Immature natural killer cell (primary cell): ENCODE measurements at regions not wholly inside any gene's neighbourhood (a gene's known extent, or its start where the extent isn't known, plus 50 kb on each side); places are given as distances from the start of the nearest gene placed in this dataset.
"Not testable (repeated sequence)": the region's sequence is repeated elsewhere in the genome, so short reads cannot be mapped to it uniquely, and the experiment has no call there.

Source experiments
- DNase-seq, 3 donors: peaks; one replicate each; pipeline ENCODE4 v3.0.0; 2022; ENCODE audit warnings: mixed read lengths in 1 of 3
- H3K27ac Mint-ChIP-seq, 6 donors: one replicate each; pipeline ENCODE4 v1.8.0; 2020; ENCODE audit warnings: mixed read lengths in 6 of 6, mild to moderate bottlenecking in 5 of 6, inconsistent platforms in 4 of 6, moderate library complexity in 3 of 6
- H3K27me3 Mint-ChIP-seq, 3 donors: one replicate each; pipeline ENCODE4 v1.8.0; 2020 to 2021; ENCODE audit warnings: low read depth in 3 of 3, mild to moderate bottlenecking in 3 of 3, mixed read lengths in 3 of 3, moderate library complexity in 3 of 3, inconsistent platforms in 1 of 3
- H3K36me3 Mint-ChIP-seq, 3 donors: one replicate each; pipeline ENCODE4 v1.8.0; 2020; ENCODE audit warnings: mixed read lengths in 3 of 3, inconsistent platforms in 2 of 3, mild to moderate bottlenecking in 2 of 3
- H3K4me1 Mint-ChIP-seq, 2 donors: one replicate each; pipeline ENCODE4 v1.8.0; 2020; ENCODE audit warnings: inconsistent platforms in 2 of 2, mild to moderate bottlenecking in 2 of 2, mixed read lengths in 2 of 2, moderate library complexity in 1 of 2
- H3K4me3 Mint-ChIP-seq, 5 donors: one replicate each; pipeline ENCODE4 v1.8.0; 2020; ENCODE audit warnings: mild to moderate bottlenecking in 5 of 5, mixed read lengths in 5 of 5, inconsistent platforms in 3 of 5, moderate library complexity in 3 of 5
- H3K9me3 Mint-ChIP-seq, 6 donors: one replicate each; pipeline ENCODE4 v1.8.0; 2020; ENCODE audit warnings: mild to moderate bottlenecking in 6 of 6, mixed read lengths in 6 of 6, inconsistent platforms in 4 of 6, moderate library complexity in 3 of 6

- no peaks in the 10 kb centered on the region for H3K27me3 Mint-ChIP-seq
- H3K4me1 Mint-ChIP-seq: no peaks in the 10 kb centered on the region
- no peak overlapping the region for H3K27ac Mint-ChIP-seq
- H3K36me3 Mint-ChIP-seq: no peaks in the 10 kb centered on the region
- H3K9me3 Mint-ChIP-seq: no peaks in the 10 kb centered on the region
- H3K4me3 Mint-ChIP-seq: no peak overlapping the region
- DNase-seq: no peak
Observed at GRCh38 chr14:38039496-38039895, 168.2 kb upstream of the SSTR1 start.

GRCh38 chr14:38040411-38040810 is 167.3 kb upstream of the SSTR1 start:
- Mint-ChIP-seq H3K27ac (no peak overlapping the region), H3K4me3 (no peak overlapping the region), H3K36me3 (no peaks in the 10 kb centered on the region), H3K4me1 (no peaks in the 10 kb centered on the region), H3K9me3 (no peaks in the 10 kb centered on the region), H3K27me3 (no peaks in the 10 kb centered on the region)
- no peak for DNase-seq

GRCh38 chr14:38042322-38042721 is 165.4 kb upstream of the SSTR1 start:
- Mint-ChIP-seq H3K36me3 (no peaks in the 10 kb centered on the region), H3K27ac (no peak overlapping the region), H3K4me1 (no peaks in the 10 kb centered on the region), H3K9me3 (no peaks in the 10 kb centered on the region), H3K4me3 (no peak overlapping the region), H3K27me3 (peaks cover 0 to 2% (median 0%) of the 10 kb centered on the region in 3 donors)
- DNase-seq: no peak

- Mint-ChIP-seq H3K4me1 (no peaks in the 10 kb centered on the region), H3K4me3 (no peak overlapping the region), H3K36me3 (peaks cover 4 to 5% (median 5%) of the 10 kb centered on the region in 3 donors), H3K27me3 (peaks cover 0 to 5% (median 2%) of the 10 kb centered on the region in 3 donors), H3K9me3 (peaks cover 1 to 14% (median 7%) of the 10 kb centered on the region in 6 donors), H3K27ac (no peak overlapping the region)
- DNase-seq: no peak
Observed at GRCh38 chr14:38044710-38045109, 163.0 kb upstream of the SSTR1 start.

- DNase-seq: no peak
- H3K27me3 Mint-ChIP-seq: peaks cover 0 to 5% (median 2%) of the 10 kb centered on the region in 3 donors
- peaks cover 4 to 8% (median 5%) of the 10 kb centered on the region in 3 donors for H3K36me3 Mint-ChIP-seq
- no peaks in the 10 kb centered on the region for H3K4me1 Mint-ChIP-seq
- no peak overlapping the region for H3K4me3 Mint-ChIP-seq
- H3K9me3 Mint-ChIP-seq: peaks cover 1 to 14% (median 7%) of the 10 kb centered on the region in 6 donors
- no peak overlapping the region for H3K27ac Mint-ChIP-seq
Observed at GRCh38 chr14:38045461-38045860, 162.2 kb upstream of the SSTR1 start.

- Mint-ChIP-seq H3K27me3 (peaks cover 0 to 5% (median 2%) of the 10 kb centered on the region in 3 donors), H3K4me1 (no peaks in the 10 kb centered on the region), H3K9me3 (peaks cover 1 to 14% (median 7%) of the 10 kb centered on the region in 6 donors), H3K4me3 (no peak overlapping the region), H3K27ac (no peak overlapping the region), H3K36me3 (peaks cover 4 to 9% (median 5%) of the 10 kb centered on the region in 3 donors)
- no peak for DNase-seq
Observed at GRCh38 chr14:38046160-38046559, 161.5 kb upstream of the SSTR1 start.

GRCh38 chr14:38047195-38047902 is 160.4 kb upstream of the SSTR1 start:
- DNase-seq: no peak
- Mint-ChIP-seq H3K4me3 (no peak overlapping the region), H3K27me3 (peaks cover 0 to 11% (median 2%) of the 10 kb centered on the region in 3 donors), H3K36me3 (peaks cover 4 to 9% (median 5%) of the 10 kb centered on the region in 3 donors), H3K4me1 (no peaks in the 10 kb centered on the region), H3K9me3 (peaks cover 1 to 14% (median 7%) of the 10 kb centered on the region in 6 donors), H3K27ac (no peak overlapping the region)

- no peak overlapping the region for H3K4me3 Mint-ChIP-seq
- H3K27me3 Mint-ChIP-seq: peaks cover 2 to 7% (median 3%) of the 10 kb centered on the region in 3 donors
- H3K27ac Mint-ChIP-seq: peak overlapping the region in 1 of 6 donors; percentile 31
- peaks cover under 1 to 5% (median 5%) of the 10 kb centered on the region in 3 donors for H3K36me3 Mint-ChIP-seq
- peaks cover 0 to 7% (median 2%) of the 10 kb centered on the region in 6 donors for H3K9me3 Mint-ChIP-seq
- no peaks in the 10 kb centered on the region for H3K4me1 Mint-ChIP-seq
- no peak for DNase-seq
Observed at GRCh38 chr14:38053666-38054065, 154.0 kb upstream of the SSTR1 start.

GRCh38 chr14:38056270-38056669 is 151.4 kb upstream of the SSTR1 start:
- H3K9me3 Mint-ChIP-seq: peaks cover 0 to 11% (median 0%) of the 10 kb centered on the region in 6 donors
- peak overlapping the region in 2 of 6 donors; percentile 35 to 56 for H3K27ac Mint-ChIP-seq
- H3K4me1 Mint-ChIP-seq: no peaks in the 10 kb centered on the region
- peak; percentile 30 to 55 (median 36) for DNase-seq
- H3K4me3 Mint-ChIP-seq: no peak overlapping the region
- H3K27me3 Mint-ChIP-seq: peaks cover 2 to 6% (median 3%) of the 10 kb centered on the region in 3 donors
- peaks cover 0 to 3% (median 0%) of the 10 kb centered on the region in 3 donors for H3K36me3 Mint-ChIP-seq

GRCh38 chr14:38062223-38062622 is 145.5 kb upstream of the SSTR1 start:
- Mint-ChIP-seq H3K9me3 (peaks cover 5 to 22% (median 15%) of the 10 kb centered on the region in 6 donors), H3K4me1 (peaks cover 21% of the 10 kb centered on the region in 2 donors), H3K27ac (peak overlapping the region in 2 of 6 donors; percentile 78 to 83)
- DNase-seq, H3K36me3 Mint-ChIP-seq, H3K27me3 Mint-ChIP-seq, H3K4me3 Mint-ChIP-seq: not testable (repeated sequence)

GRCh38 chr14:38063711-38064320 is 143.9 kb upstream of the SSTR1 start:
- Mint-ChIP-seq H3K27me3 (no peaks in the 10 kb centered on the region), H3K4me3 (no peak overlapping the region), H3K27ac (peak overlapping the region; percentile 11 to 95 (median 49)), H3K4me1 (peaks cover 21% of the 10 kb centered on the region in 2 donors), H3K9me3 (peaks cover 5 to 22% (median 15%) of the 10 kb centered on the region in 6 donors), H3K36me3 (peaks cover 7 to 9% (median 7%) of the 10 kb centered on the region in 3 donors)
- no peak for DNase-seq

GRCh38 chr14:38065106-38065762 is 142.5 kb upstream of the SSTR1 start:
- Mint-ChIP-seq H3K27ac (peak overlapping the region; percentile 79 to 97 (median 94)), H3K4me3 (peak overlapping the region; percentile 65 to 80 (median 76)), H3K27me3 (peaks cover 0 to 2% (median 0%) of the 10 kb centered on the region in 3 donors), H3K9me3 (peaks cover 5 to 18% (median 13%) of the 10 kb centered on the region in 6 donors), H3K36me3 (peaks cover 6 to 7% (median 7%) of the 10 kb centered on the region in 3 donors), H3K4me1 (peaks cover 29 to 30% of the 10 kb centered on the region in 2 donors)
- peak; percentile 73 to 81 (median 78) for DNase-seq

GRCh38 chr14:38070061-38070588 is 137.6 kb upstream of the SSTR1 start:
- peak overlapping the region in 3 of 5 donors; percentile 9 to 48 (median 41) for H3K4me3 Mint-ChIP-seq
- H3K27ac Mint-ChIP-seq: peak overlapping the region in 5 of 6 donors; percentile 29 to 74 (median 53)
- peak in 1 of 3 donors; percentile 13 for DNase-seq

More at GRCh38 chr14:38070061-38070588, 137.6 kb upstream of the SSTR1 start:
- H3K36me3 Mint-ChIP-seq: no peaks in the 10 kb centered on the region
- H3K9me3 Mint-ChIP-seq: peaks cover 0 to 3% (median 0%) of the 10 kb centered on the region in 6 donors
- H3K27me3 Mint-ChIP-seq: peaks cover 7 to 17% (median 9%) of the 10 kb centered on the region in 3 donors
- peaks cover 63 to 67% of the 10 kb centered on the region in 2 donors for H3K4me1 Mint-ChIP-seq
